ENCODE measurements at regions not wholly inside any gene's neighbourhood (a gene's known extent, or its start where the extent isn't known, plus 50 kb on each side); places are given as distances from the start of the nearest gene placed in this dataset.

DNA sequence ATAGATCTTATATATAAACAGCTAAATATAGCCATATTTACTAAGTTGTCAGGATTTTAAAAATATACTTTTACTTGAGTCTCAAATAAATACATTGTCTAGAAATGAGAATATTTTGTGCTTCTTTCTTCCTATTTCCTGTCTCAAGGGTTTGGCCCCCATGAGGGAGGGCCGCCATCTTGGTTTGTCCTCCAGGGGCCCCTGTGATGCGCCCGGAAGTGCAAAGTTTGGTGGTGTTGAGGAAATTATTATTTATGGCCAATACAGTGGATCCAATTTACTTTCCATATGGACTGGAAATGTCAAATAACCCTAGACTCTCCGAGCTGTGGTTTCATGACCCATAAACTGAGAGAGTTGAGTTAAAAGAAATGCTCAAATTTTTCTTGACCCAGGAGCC is 104.7 kb upstream of the OTOS start:
- no peaks in the 10 kb centered on the region for H3K4me1 ChIP-seq (replicated peaks)
- DNase-seq (ENCODE audit: low read depth in 1 of 2, low spot score in 2 of 2), result no peak
- no peak overlapping the region for H3K27ac ChIP-seq
- H3K4me3 ChIP-seq, result no peak overlapping the region
- no peaks in the 10 kb centered on the region; the same call in 1 of the 2 replicates for H3K27me3 ChIP-seq (replicated peaks)
- no peaks in the 10 kb centered on the region for H3K36me3 ChIP-seq
- H3K9me3 ChIP-seq (replicated peaks), result no peaks in the 10 kb centered on the region

DNA sequence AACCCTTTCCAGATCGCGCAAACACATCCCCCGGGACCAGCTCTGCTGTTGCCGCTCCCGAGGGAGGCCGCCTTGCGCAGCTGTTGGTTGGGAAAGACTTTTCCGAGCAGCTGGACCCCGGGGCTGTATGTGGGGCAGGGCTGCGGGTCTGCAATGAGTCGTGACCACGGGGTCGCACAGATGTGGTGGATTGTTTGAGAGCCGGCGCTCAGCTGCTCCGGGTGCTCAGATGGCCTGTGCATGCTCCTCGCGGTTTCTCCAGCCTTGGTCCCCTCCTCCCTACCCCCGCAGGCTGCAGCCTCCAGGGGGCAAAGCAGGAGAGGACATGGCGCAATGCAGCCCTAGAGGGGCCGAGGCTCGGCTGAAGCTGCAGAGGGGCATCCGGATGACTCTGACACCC is 105.2 kb upstream of the OTOS start:
- DNase-seq (ENCODE audit: low read depth in 1 of 2, low spot score in 2 of 2), result peak in 1 of 2 experiments; percentile 35
- Histone ChIP-seq H3K27ac (no peak overlapping the region), H3K4me3 (no peak overlapping the region), H3K27me3 (replicated peaks) (no peaks in the 10 kb centered on the region; the same call in 1 of the 2 replicates), H3K9me3 (replicated peaks) (no peaks in the 10 kb centered on the region), H3K36me3 (no peaks in the 10 kb centered on the region), H3K4me1 (replicated peaks) (peaks cover 1% of the 10 kb centered on the region)

DNA sequence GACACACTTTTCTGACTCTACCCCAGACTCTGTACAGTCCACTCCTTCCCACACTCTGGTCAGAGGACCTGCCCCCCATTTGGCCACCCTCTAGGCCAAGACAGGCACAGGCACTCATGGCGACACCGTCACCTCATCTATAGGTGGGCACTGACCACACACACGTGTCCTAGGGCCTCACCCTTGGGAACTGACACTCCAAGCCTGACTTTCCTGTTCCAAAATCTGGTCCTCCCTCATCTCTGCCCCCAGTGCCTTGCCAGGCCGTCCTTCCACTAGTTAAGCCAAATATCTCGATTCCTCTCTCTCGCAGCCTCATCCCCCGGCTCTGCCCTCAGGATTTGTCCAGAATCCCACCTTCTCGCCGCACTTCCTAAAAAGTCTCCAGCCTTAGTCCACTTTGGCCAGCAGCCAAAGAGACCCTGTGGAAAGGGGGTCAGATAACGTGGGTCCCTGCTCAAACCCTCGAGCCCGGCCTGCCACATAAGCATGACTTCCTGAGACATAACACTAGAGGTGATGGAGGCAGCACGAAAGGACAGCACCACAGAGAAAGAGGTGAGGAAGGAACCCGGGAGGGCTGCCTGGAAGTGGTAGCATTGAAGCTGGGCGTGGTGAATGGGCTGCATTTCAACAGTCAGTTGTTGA is 105.8 kb upstream of the OTOS start:
- Histone ChIP-seq H3K9me3 (replicated peaks) (no peaks in the 10 kb centered on the region), H3K27me3 (replicated peaks) (no peaks in the 10 kb centered on the region; the same call in 1 of the 2 replicates), H3K27ac (no peak overlapping the region), H3K36me3 (no peaks in the 10 kb centered on the region), H3K4me1 (replicated peaks) (peaks cover 7% of the 10 kb centered on the region), H3K4me3 (no peak overlapping the region)
- DNase-seq (ENCODE audit: low read depth in 1 of 2, low spot score in 2 of 2), result peak in 1 of 2 experiments; percentile 39

DNA sequence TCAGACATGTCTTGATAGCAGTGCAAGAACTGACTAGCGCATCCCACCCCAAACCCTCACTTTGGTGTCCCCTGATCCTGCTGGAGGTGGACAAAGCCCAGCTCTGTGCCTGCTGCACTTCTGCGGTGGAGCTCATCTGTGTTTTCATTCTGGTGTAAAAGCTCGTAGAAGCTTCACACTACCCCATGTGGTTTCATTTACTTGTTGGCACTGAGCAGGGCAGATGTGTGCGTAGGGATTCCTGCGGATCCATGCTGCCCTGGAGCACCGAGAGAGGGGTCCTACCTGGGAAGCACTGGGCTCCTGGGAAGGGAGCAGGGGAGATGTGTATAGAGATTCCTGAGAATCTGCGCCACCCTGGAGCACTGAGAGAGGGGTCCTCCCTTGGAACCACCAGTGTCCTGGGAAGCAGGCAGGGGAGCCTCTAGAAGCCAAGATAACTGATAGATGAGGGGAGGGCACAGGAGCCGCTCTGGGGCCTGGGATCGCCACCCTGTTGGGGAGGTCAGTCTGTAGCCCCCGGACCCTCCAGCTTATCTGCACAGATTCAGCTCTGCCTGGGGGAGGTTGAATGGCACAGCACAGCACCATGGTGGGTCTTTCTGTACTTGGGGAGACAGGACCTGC is 106.9 kb upstream of the OTOS start:
- Histone ChIP-seq H3K36me3 (no peaks in the 10 kb centered on the region), H3K4me1 (replicated peaks) (peaks cover 14% of the 10 kb centered on the region)
- DNase-seq (ENCODE audit: low read depth in 1 of 2, low spot score in 2 of 2), result peak in 1 of 2 experiments; percentile 36

GRCh38 chr2:240247868-240248720 is 107.6 kb upstream of the OTOS start:
- no peak overlapping the region for H3K27ac ChIP-seq
- peaks cover 14% of the 10 kb centered on the region for H3K4me1 ChIP-seq (replicated peaks)
- DNase-seq (ENCODE audit: low read depth in 1 of 2, low spot score in 2 of 2), result peak in 1 of 2 experiments; percentile 44
- H3K9me3 ChIP-seq (replicated peaks), result no peaks in the 10 kb centered on the region
- no peak overlapping the region for H3K4me3 ChIP-seq
- no peaks in the 10 kb centered on the region for H3K36me3 ChIP-seq
- no peaks in the 10 kb centered on the region for H3K27me3 ChIP-seq (replicated peaks)

More for the DNA sequence above, 106.9 kb upstream of the OTOS start:
- Histone ChIP-seq H3K4me3 (no peak overlapping the region), H3K27ac (no peak overlapping the region), H3K27me3 (replicated peaks) (no peaks in the 10 kb centered on the region; the same call in 1 of the 2 replicates), H3K9me3 (replicated peaks) (no peaks in the 10 kb centered on the region)

GRCh38 chr2:240248721-240249422 is 108.4 kb upstream of the OTOS start:
- Histone ChIP-seq H3K27ac (no peak overlapping the region), H3K9me3 (replicated peaks) (no peaks in the 10 kb centered on the region), H3K4me3 (no peak overlapping the region), H3K36me3 (no peaks in the 10 kb centered on the region), H3K4me1 (replicated peaks) (peaks cover 14% of the 10 kb centered on the region), H3K27me3 (replicated peaks) (no peaks in the 10 kb centered on the region)
- peak in 1 of 2 experiments; percentile 39 for DNase-seq (ENCODE audit: low read depth in 1 of 2, low spot score in 2 of 2)

GRCh38 chr2:240249423-240250149 is 109.1 kb upstream of the OTOS start:
- Histone ChIP-seq H3K27me3 (replicated peaks) (no peaks in the 10 kb centered on the region), H3K9me3 (replicated peaks) (no peaks in the 10 kb centered on the region), H3K4me3 (no peak overlapping the region), H3K36me3 (no peaks in the 10 kb centered on the region), H3K27ac (no peak overlapping the region), H3K4me1 (replicated peaks) (peaks cover 14% of the 10 kb centered on the region)
- peak in 1 of 2 experiments; percentile 42 for DNase-seq (ENCODE audit: low read depth in 1 of 2, low spot score in 2 of 2)

DNA sequence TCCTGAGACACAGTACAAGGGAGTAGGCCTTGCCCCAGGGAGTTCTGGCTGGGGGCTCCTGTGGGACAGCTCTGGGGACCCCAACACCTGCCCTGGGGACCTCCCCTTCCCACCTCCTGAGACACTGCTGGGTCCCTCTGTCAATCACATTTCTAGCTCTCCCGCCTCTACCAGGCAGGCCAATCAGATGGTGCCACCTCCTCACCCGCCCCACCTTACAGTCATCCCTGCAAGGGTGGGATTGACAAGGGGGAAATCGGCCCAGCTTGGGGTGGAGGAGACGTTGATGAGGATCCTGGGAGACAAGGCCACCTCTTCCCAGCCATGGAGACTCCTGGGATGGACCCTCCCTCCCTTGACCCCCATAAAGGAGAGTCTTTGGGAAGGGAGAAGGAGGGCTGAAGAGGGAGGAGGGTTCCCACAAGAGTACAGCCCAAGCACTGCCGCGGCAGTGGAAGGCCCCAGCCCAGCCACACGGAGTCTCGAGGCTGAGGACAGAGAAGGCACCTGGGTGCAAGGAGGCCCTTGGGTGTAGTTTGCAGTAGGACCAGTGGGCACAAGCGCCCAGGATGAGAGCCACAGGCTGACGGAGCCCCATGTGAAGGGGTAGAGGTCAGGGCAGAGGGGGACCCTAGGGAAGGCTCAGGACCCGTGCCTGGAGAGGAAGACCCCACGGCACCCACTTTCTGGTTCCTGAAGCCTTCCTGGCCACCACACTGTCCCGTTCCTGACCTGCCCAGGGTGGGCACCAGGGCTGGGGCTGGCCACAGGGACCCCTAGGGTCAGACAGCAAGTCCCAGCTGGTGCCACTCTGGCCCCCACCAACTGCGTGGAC is 109.9 kb upstream of the OTOS start:
- peak in 1 of 2 experiments; percentile 40 for DNase-seq (ENCODE audit: low read depth in 1 of 2, low spot score in 2 of 2)
- H3K36me3 ChIP-seq, result no peaks in the 10 kb centered on the region
- peaks cover 14% of the 10 kb centered on the region for H3K4me1 ChIP-seq (replicated peaks)
- no peak overlapping the region for H3K27ac ChIP-seq
- no peaks in the 10 kb centered on the region for H3K9me3 ChIP-seq (replicated peaks)
- H3K27me3 ChIP-seq (replicated peaks), result no peaks in the 10 kb centered on the region
- no peak overlapping the region for H3K4me3 ChIP-seq

DNA sequence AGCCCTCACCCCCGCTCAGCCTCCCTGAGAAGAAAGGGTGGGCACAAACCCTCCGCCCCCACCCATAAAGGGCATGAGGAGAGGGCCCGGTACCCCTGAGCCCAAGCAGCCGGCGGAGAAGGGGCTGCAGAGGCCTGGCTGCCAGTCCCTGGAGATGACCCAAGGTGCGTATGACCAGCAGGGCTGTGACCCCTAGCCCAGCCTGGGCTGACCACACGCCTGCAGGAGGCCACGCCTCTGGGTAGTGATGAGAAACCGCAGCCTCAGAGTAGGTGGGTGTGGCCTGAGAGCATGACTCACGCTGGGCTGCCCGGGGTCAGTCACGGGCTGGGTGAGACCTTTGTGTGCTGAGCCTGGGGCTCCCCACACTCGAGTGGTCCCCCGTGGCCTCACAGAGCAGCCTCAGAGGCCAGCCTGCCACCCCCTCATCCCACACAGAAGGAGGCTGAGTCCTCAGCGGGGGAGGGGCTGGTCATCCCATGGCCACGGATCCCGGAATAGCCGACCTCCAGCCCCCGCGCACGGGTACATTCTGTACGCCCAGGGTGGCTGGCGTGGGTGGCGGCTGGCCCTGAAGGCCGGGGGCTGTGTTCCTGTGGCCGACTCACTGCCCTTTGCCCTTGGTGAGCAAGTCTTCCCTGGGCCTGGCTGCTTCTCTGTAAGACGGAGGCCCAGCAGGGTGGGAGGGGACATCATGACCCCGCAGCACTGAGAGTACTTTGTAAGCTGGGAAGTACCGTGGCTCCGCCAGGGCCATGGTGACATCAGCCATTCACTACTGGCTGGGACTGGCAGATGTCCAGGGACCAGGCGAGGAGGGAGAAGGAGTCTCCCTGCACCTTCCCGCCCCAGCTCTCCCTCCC is 110.8 kb upstream of the OTOS start:
- peak overlapping the region; percentile 90 for H3K27ac ChIP-seq
- H3K4me1 ChIP-seq (replicated peaks), result peaks cover 14% of the 10 kb centered on the region
- no peaks in the 10 kb centered on the region for H3K27me3 ChIP-seq (replicated peaks)
- H3K36me3 ChIP-seq, result no peaks in the 10 kb centered on the region
- peak; percentile 83 to 90 for DNase-seq (ENCODE audit: low read depth in 1 of 2, low spot score in 2 of 2)
- peak overlapping the region; percentile 30 for H3K4me3 ChIP-seq
- no peaks in the 10 kb centered on the region for H3K9me3 ChIP-seq (replicated peaks)

DNA sequence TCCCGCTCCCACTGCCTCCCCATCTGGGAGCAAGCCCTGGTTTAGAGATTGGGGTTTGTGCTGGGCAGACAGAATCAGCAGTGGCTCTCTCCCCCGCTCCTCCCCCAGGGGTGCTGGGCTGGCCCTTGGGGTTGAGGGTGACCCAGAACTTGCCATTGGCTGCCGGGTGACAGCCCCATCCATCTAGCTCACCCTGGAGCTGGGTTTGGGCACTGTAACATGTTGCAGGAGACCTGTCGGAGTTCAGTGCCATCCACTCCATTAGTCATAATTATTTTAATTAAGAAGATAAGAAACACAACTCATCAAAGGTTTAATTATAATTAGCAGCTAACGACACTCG is 111.4 kb upstream of the OTOS start:
- Histone ChIP-seq H3K36me3 (no peaks in the 10 kb centered on the region), H3K9me3 (replicated peaks) (no peaks in the 10 kb centered on the region), H3K27me3 (replicated peaks) (no peaks in the 10 kb centered on the region), H3K4me1 (replicated peaks) (peaks cover 14% of the 10 kb centered on the region), H3K27ac (peak overlapping the region; percentile 90), H3K4me3 (no peak overlapping the region; the same call in 1 of the 2 replicates)
- no peak for DNase-seq (ENCODE audit: low read depth in 1 of 2, low spot score in 2 of 2)

DNA sequence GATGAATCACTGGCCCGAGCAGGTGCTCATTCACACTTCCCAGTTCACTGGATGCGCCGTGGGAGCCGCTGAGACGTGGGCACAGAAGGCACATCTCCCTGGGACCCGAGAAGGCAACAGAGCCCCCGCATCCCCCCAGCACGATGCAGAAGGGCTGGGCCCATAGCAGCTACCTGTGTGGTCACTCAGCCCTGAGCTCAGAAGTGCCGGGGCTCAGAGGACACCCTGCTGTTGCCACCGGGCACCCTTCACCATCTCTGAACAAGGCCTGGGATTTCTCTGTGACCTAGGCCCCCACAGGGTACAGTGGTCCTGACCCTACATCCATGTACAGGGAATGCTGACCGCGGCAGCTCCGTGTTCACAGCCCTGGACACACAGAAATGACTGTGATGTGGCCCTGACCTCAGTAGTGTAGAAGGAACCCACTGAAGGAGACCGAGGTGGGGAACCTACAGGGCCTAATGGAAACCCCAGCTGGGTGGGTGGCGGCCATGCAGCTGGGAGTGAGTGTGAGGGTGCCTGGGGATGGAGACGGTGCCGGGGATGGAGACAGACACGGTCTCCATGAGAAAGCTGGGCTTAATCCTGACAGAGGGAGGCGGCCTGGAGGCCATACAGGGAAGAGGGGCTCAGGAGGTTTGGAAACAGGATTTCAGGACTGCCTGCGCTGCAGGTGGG is 111.9 kb upstream of the OTOS start:
- H3K36me3 ChIP-seq, result no peaks in the 10 kb centered on the region
- H3K4me1 ChIP-seq (replicated peaks), result peaks cover 14% of the 10 kb centered on the region
- H3K9me3 ChIP-seq (replicated peaks), result no peaks in the 10 kb centered on the region
- DNase-seq (ENCODE audit: low read depth in 1 of 2, low spot score in 2 of 2), result peak in 1 of 2 experiments; percentile 37
- no peak overlapping the region for H3K27ac ChIP-seq
- H3K27me3 ChIP-seq (replicated peaks), result no peaks in the 10 kb centered on the region
- H3K4me3 ChIP-seq, result no peak overlapping the region

Data from SJSA1 (cell line).